HG03565 (cell line): ENCODE measurements at regions not wholly inside any gene's neighbourhood (a gene's known extent, or its start where the extent isn't known, plus 50 kb on each side); places are given as distances from the start of the nearest gene placed in this dataset.
A peak's percentile ranks its signal among the peaks of the same experiment; 100 is the strongest.
"Not testable (repeated sequence)": the region's sequence is repeated elsewhere in the genome, so short reads cannot be mapped to it uniquely, and the experiment has no call there.

Experiments used
- ATAC-seq: cut with Tn5 transposase; IDR thresholded peaks from one replicate; pipeline ENCODE4 v1.9.1; 2021; ENCODE audit warnings: mild to moderate bottlenecking, moderate library complexity; ENCODE audit not compliant: unreplicated experiment

- ATAC-seq, result no peak
Measured at GRCh38 chr1:187936667-187937066, 1107.9 kb downstream of the PLA2G4A start.

- ATAC-seq, result no peak
Measured at GRCh38 chr1:187938092-187938491, 1109.3 kb downstream of the PLA2G4A start.

GRCh38 chr1:187942986-187943385, 1114.2 kb downstream of the PLA2G4A start:
- no peak for ATAC-seq

- ATAC-seq, result no peak
Measured at GRCh38 chr1:187943606-187944403, 1115.1 kb downstream of the PLA2G4A start.

GRCh38 chr1:187946661-187947060, 1117.9 kb downstream of the PLA2G4A start:
- ATAC-seq, result not testable (repeated sequence)

- no peak for ATAC-seq
Measured at GRCh38 chr1:187947359-187947758, 1118.6 kb downstream of the PLA2G4A start.

- ATAC-seq, result no peak
Measured at GRCh38 chr1:187948170-187948794, 1119.5 kb downstream of the PLA2G4A start.

GRCh38 chr1:187949567-187949966, 1120.8 kb downstream of the PLA2G4A start:
- ATAC-seq, result no peak

- ATAC-seq, result no peak
Measured at GRCh38 chr1:187951817-187952216, 1123.1 kb downstream of the PLA2G4A start.

GRCh38 chr1:187952446-187952845, 1123.7 kb downstream of the PLA2G4A start:
- no peak for ATAC-seq

- no peak for ATAC-seq
Measured at GRCh38 chr1:187956975-187957374, 1128.2 kb downstream of the PLA2G4A start.

- ATAC-seq, result no peak
Measured at GRCh38 chr1:187958207-187958606, 1129.5 kb downstream of the PLA2G4A start.

- no peak for ATAC-seq
Measured at GRCh38 chr1:187959062-187959461, 1130.3 kb downstream of the PLA2G4A start.

GRCh38 chr1:187960125-187960638, 1131.4 kb downstream of the PLA2G4A start:
- no peak for ATAC-seq

GRCh38 chr1:187961895-187962294, 1133.1 kb downstream of the PLA2G4A start:
- ATAC-seq, result no peak

- no peak for ATAC-seq
Measured at GRCh38 chr1:187971851-187972250, 1143.1 kb downstream of the PLA2G4A start.

GRCh38 chr1:187977298-187977697, 1148.5 kb downstream of the PLA2G4A start:
- no peak for ATAC-seq

GRCh38 chr1:187985145-187985896, 1156.6 kb downstream of the PLA2G4A start:
- peak; percentile 32 for ATAC-seq

- ATAC-seq, result peak; percentile 76
Measured at GRCh38 chr1:187985897-187986654, 1157.3 kb downstream of the PLA2G4A start.

- ATAC-seq, result no peak
Measured at GRCh38 chr1:187987236-187987776, 1158.6 kb downstream of the PLA2G4A start.
